ENCODE measurements at regions not wholly inside any gene's neighbourhood (a gene's known extent, or its start where the extent isn't known, plus 50 kb on each side); places are given as distances from the start of the nearest gene placed in this dataset.
A peak's percentile ranks its signal among the peaks of the same experiment; 100 is the strongest.

- DNase-seq: no peak
Observed at GRCh38 chr13:33633701-33634545, 184.0 kb upstream of the RFC3 start.

DNA sequence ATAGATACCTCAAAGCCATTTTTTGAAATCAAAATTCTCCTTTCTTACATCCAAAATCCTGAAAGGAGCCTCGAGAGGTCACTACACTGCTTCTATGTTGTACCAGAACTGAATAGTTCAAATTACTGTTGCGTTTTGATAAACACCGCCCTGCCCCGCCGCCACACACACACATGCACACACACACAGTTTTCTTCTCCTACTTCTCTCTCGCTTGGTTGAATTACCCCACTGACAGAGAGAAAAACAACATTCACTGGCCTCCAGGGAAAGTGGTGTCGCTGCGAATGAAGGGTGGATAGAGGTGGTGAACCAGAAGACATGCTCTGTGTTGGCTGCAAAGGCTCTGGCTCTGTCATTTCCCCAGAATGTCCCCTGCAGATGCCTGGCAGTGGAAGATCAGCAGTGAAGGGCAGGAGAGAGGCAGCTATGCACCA, 183.4 kb upstream of the RFC3 start:
- no peak for DNase-seq
- in situ Hi-C loops (cut with MboI; ENCODE audit: low pct_unique_long_range_greater_than_20kb, low sequenced_read_pairs): no loop called here

More at GRCh38 chr13:33633701-33634545, 184.0 kb upstream of the RFC3 start:
- in situ Hi-C loops (cut with MboI; ENCODE audit: low pct_unique_long_range_greater_than_20kb, low sequenced_read_pairs): no loop called here

DNA sequence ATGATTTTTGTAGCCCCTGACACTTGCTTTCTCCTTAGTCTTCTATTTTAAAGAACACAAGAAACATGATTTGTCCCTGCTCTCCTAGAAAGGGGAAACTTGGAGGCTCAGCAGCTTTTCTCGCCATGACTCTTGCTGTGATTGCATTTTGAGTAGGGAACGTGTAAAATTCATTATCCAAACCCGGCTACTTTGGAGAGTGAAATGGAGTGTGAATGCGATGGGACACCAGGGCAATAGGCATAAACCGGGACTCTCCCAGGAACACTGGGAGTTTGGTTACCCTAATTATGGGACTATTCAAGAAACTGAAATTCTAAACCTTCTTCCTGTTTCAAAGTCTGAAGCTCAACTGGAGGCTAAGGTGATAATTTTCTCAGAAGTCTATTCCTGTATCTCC, 181.7 kb upstream of the RFC3 start:
- in situ Hi-C loops (cut with MboI; ENCODE audit: low pct_unique_long_range_greater_than_20kb, low sequenced_read_pairs): no loop called here
- DNase-seq: no peak

- no peak for DNase-seq
- in situ Hi-C loops (cut with MboI; ENCODE audit: low pct_unique_long_range_greater_than_20kb, low sequenced_read_pairs): no loop called here
Observed at GRCh38 chr13:33636955-33637670, 180.8 kb upstream of the RFC3 start.

DNA sequence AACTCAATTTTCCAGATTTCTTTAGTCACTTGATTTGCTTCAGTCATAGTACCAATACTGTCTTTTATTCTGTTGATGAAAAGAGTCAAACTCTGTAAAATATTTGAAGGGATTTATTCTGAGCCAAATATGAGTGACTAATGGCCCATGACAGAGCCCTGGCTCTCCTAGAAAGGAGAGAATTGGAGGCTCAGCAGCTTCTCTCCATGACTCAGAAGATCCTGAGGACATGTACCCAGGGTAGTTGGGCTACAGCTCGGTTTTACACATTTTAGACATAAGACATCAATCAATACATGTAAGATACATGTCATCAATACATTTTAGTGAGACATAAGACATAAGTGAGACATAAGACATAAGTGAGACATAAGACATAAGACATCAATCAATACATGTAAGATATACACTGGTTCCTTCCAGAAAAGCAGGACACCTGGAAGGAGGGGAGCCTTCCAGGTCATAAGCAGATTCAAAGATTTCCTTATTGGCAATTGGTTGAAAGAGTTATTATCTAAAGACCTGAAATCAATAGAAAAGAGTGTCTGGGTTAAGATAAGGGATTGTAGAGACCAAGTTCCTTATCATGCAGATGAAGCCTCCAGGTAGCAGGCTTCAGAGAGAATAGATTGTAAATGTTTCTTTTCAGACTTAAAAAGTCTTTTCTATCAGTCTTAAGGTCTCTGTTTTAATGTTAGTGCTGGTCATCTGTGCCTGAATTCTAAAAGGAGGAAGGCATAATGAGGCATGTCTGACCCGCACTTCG, 179.8 kb upstream of the RFC3 start:
- in situ Hi-C loops (cut with MboI; ENCODE audit: low pct_unique_long_range_greater_than_20kb, low sequenced_read_pairs): no loop called here
- DNase-seq: no peak

GRCh38 chr13:33639158-33639557, 178.8 kb upstream of the RFC3 start:
- no peak for DNase-seq
- in situ Hi-C loops (cut with MboI; ENCODE audit: low pct_unique_long_range_greater_than_20kb, low sequenced_read_pairs): no loop called here

DNA sequence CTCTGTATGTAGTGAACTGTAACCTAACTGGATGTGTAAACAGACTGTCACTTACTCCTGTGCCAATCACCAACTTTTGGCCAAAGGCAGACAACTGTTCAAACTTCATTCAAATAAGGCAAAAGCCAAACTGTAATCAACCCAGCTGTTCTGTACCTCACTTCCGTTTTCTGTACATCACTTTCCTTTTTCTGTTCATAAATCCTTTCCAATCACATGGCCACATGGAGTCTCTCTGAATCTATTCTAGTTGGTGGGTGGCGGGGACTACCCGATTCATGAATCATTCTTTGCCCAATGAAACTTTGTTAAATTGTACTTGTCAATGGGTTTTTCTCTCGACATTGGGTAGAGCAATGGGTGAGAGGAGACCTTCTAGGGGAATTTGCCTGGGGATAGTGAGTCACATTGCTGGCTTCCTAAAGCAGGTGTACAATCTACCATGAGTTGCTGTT, 178.3 kb upstream of the RFC3 start:
- no peak for DNase-seq
- in situ Hi-C loops (cut with MboI; ENCODE audit: low pct_unique_long_range_greater_than_20kb, low sequenced_read_pairs): no loop called here

DNA sequence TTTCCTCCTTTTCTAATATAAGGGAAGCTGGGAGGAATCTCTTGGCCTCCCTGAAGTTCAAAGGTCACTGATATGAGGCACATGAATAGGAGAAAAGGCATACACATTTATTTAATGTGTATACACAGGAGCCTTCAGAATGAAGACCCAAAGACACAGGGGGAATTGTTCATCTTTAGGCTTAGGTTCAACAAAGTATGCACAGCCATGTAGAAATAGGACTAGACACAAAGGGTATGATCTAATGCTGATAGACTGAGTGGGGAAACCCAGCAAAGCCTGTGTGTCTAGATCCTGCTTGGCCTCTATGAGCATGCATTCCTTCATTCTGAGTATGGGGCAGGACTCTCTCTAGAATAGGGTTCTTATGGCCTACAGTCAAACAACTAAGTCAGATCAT, 177.1 kb upstream of the RFC3 start:
- no peak for DNase-seq
- in situ Hi-C loops (cut with MboI; ENCODE audit: low pct_unique_long_range_greater_than_20kb, low sequenced_read_pairs): no loop called here

GRCh38 chr13:33642374-33643065, 175.4 kb upstream of the RFC3 start:
- DNase-seq: no peak
- in situ Hi-C loops (cut with MboI; ENCODE audit: low pct_unique_long_range_greater_than_20kb, low sequenced_read_pairs): no loop called here

GRCh38 chr13:33644581-33645543, 173.1 kb upstream of the RFC3 start:
- DNase-seq: peak; percentile 80
- in situ Hi-C loops (cut with MboI; ENCODE audit: low pct_unique_long_range_greater_than_20kb, low sequenced_read_pairs): no loop called here

GRCh38 chr13:33645591-33646554, 172.1 kb upstream of the RFC3 start:
- no peak for DNase-seq
- in situ Hi-C loops (cut with MboI; ENCODE audit: low pct_unique_long_range_greater_than_20kb, low sequenced_read_pairs): no loop called here

- in situ Hi-C loops (cut with MboI; ENCODE audit: low pct_unique_long_range_greater_than_20kb, low sequenced_read_pairs): no loop called here
- DNase-seq: no peak
Observed at GRCh38 chr13:33649212-33649878, 168.6 kb upstream of the RFC3 start.

DNA sequence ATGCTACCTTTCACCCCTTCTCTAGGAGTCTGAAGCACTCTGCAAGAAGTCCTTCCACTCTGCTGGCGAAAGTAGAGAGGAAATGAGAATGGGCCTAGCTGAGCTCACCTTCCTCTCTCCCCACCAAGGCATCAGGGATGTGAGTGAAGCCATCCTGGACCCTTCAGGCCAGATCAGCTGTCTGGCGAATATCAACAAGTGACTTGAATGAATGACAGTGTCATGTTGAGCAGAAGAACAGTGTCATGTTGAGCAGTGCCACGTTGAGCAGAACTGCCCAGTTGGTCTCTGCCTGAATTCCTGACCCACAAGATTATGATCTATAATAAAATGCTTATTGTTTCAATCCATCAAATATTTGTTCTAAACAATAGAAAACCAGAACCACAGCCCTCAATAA, 166.2 kb upstream of the RFC3 start:
- DNase-seq: no peak
- in situ Hi-C loops (cut with MboI; ENCODE audit: low pct_unique_long_range_greater_than_20kb, low sequenced_read_pairs): no loop called here

DNA sequence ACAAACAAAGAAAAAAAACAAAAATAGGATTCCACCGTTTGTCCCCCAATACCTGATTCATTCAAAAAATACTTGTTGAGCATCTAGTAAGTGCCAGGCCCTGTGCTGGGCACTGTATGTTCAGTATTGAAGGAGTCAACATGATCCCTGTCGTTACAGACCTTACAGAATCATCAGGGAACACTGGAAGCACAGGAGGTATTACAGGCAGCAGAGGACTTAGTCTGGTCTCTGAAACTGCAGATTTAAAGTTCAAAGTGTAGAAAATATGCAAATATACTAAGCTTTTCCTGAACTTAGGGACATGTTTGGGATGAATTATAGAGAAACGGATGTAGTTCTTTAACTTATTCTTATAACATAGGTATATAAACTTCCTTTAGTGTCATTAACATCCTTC, 160.7 kb upstream of the RFC3 start:
- in situ Hi-C loops (cut with MboI; ENCODE audit: low pct_unique_long_range_greater_than_20kb, low sequenced_read_pairs): no loop called here
- DNase-seq: no peak

- in situ Hi-C loops (cut with MboI; ENCODE audit: low pct_unique_long_range_greater_than_20kb, low sequenced_read_pairs): no loop called here
- DNase-seq: no peak
Observed at GRCh38 chr13:33659466-33659865, 158.5 kb upstream of the RFC3 start.

- in situ Hi-C loops (cut with MboI; ENCODE audit: low pct_unique_long_range_greater_than_20kb, low sequenced_read_pairs): no loop called here
- DNase-seq: no peak
Observed at GRCh38 chr13:33659894-33660293, 158.1 kb upstream of the RFC3 start.

DNA sequence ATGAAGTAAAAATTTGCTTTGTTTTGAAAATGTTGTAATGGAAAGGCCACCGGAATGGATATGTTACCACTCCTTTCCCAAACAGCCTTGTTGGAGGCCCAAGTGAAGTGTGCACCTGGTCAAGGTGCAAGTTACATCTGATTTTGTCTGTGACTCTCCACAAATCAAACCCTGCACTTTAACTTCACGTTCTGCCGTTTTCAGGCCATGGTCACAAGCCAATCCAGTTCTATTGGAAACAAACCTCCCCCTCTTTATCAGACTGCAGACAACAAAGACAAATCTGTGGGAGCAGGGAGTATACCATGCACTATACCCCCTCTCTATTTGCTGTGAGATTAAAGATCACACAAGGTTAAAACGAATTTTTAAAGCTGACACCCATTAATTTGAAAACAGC, 155.6 kb upstream of the RFC3 start:
- in situ Hi-C loops (cut with MboI; ENCODE audit: low pct_unique_long_range_greater_than_20kb, low sequenced_read_pairs): no loop called here
- DNase-seq: no peak
